Activated T-cell treated with anti-CD3 and anti-CD28 coated beads, Interleukin-2, amount 50 U/mL, for 72 hours (primary cell): ENCODE measurements at regions not wholly inside any gene's neighbourhood (a gene's known extent, or its start where the extent isn't known, plus 50 kb on each side); places are given as distances from the start of the nearest gene placed in this dataset.
"Not testable (repeated sequence)": the region's sequence is repeated elsewhere in the genome, so short reads cannot be mapped to it uniquely, and the experiment has no call there.

Experiments
- ATAC-seq, 2 donors: fragments of 150-1000 bp; cut with Tn5 transposase; replicated peaks in 1 of 2; 2 replicates each; pipeline ENCODE4 v1.10.0; 2021; ENCODE audit warnings: moderate library complexity in 2 of 2, mild to moderate bottlenecking in 1 of 2
- DNase-seq, 2 donors: peaks; one replicate each; pipeline ENCODE4 v3.0.0; 2021 to 2022; ENCODE audit warnings: mixed read lengths in 1 of 2
- H3K27ac Mint-ChIP-seq: one replicate; pipeline ENCODE4 v1.8.0; 2022; ENCODE audit warnings: mild to moderate bottlenecking, moderate library complexity, mixed read lengths
- H3K27me3 Mint-ChIP-seq: one replicate; pipeline ENCODE4 v1.8.0; 2022; ENCODE audit warnings: low read depth, mixed read lengths
- H3K36me3 Mint-ChIP-seq, 2 donors: one replicate each; pipeline ENCODE4 v1.8.0; 2022; ENCODE audit warnings: mixed read lengths in 2 of 2, mild to moderate bottlenecking in 1 of 2; ENCODE audit not compliant: insufficient read depth in 2 of 2
- H3K4me1 Mint-ChIP-seq: one replicate; pipeline ENCODE4 v1.8.0; 2022; ENCODE audit warnings: low read depth, mixed read lengths
- H3K4me3 Mint-ChIP-seq, 2 donors: one replicate each; pipeline ENCODE4 v1.8.0; 2022; ENCODE audit warnings: mild to moderate bottlenecking in 2 of 2, mixed read lengths in 2 of 2, moderate library complexity in 2 of 2
- H3K9me3 Mint-ChIP-seq, 2 donors: one replicate each; pipeline ENCODE4 v1.8.0; 2022; ENCODE audit warnings: mixed read lengths in 2 of 2

- Mint-ChIP-seq H3K27ac (no peak overlapping the region), H3K27me3 (no peaks in the 10 kb centered on the region), H3K4me1 (no peaks in the 10 kb centered on the region), H3K9me3 (peaks cover 8 to 12% of the 10 kb centered on the region in 2 donors), H3K4me3 (no peak overlapping the region), H3K36me3 (peaks cover 0 to 2% of the 10 kb centered on the region in 2 donors)
- no peak for DNase-seq
- ATAC-seq = no peak
These were observed 1044.8 kb upstream of the FOXG1 start for GRCh38 chr14:27721760-27722159.

- H3K36me3 Mint-ChIP-seq = peaks cover 0 to 2% of the 10 kb centered on the region in 2 donors
- no peaks in the 10 kb centered on the region for H3K27me3 Mint-ChIP-seq
- no peak overlapping the region for H3K27ac Mint-ChIP-seq
- peaks cover 4 to 6% of the 10 kb centered on the region in 2 donors for H3K9me3 Mint-ChIP-seq
- no peak for ATAC-seq
- H3K4me3 Mint-ChIP-seq = no peak overlapping the region
- DNase-seq = no peak
- no peaks in the 10 kb centered on the region for H3K4me1 Mint-ChIP-seq
These were observed 1041.1 kb upstream of the FOXG1 start for GRCh38 chr14:27725482-27725881.

GRCh38 chr14:27727251-27727770, 1039.3 kb upstream of the FOXG1 start:
- DNase-seq = no peak
- H3K4me1 Mint-ChIP-seq = no peaks in the 10 kb centered on the region
- no peak for ATAC-seq
- peaks cover 5 to 6% of the 10 kb centered on the region in 2 donors for H3K9me3 Mint-ChIP-seq
- H3K4me3 Mint-ChIP-seq = no peak overlapping the region
- H3K27ac Mint-ChIP-seq = no peak overlapping the region
- peaks cover 0 to 2% of the 10 kb centered on the region in 2 donors for H3K36me3 Mint-ChIP-seq
- H3K27me3 Mint-ChIP-seq = no peaks in the 10 kb centered on the region

GRCh38 chr14:27730204-27730603, 1036.4 kb upstream of the FOXG1 start:
- no peaks in the 10 kb centered on the region for H3K27me3 Mint-ChIP-seq

GRCh38 chr14:27739657-27740156, 1026.9 kb upstream of the FOXG1 start:
- H3K36me3 Mint-ChIP-seq = peaks cover 0 to 3% of the 10 kb centered on the region in 2 donors
- H3K27ac Mint-ChIP-seq = no peak overlapping the region
- peaks cover 10 to 14% of the 10 kb centered on the region in 2 donors for H3K9me3 Mint-ChIP-seq
- H3K4me3 Mint-ChIP-seq = no peak overlapping the region
- ATAC-seq (no peak), DNase-seq (no peak)
- no peaks in the 10 kb centered on the region for H3K4me1 Mint-ChIP-seq
- H3K27me3 Mint-ChIP-seq = no peaks in the 10 kb centered on the region

More at GRCh38 chr14:27730204-27730603, 1036.4 kb upstream of the FOXG1 start:
- Mint-ChIP-seq H3K27ac (no peak overlapping the region), H3K36me3 (peaks cover 1% of the 10 kb centered on the region in 2 donors), H3K4me1 (no peaks in the 10 kb centered on the region), H3K4me3 (no peak overlapping the region), H3K9me3 (peaks cover 4 to 7% of the 10 kb centered on the region in 2 donors)
- ATAC-seq (no peak), DNase-seq (no peak)

- Mint-ChIP-seq H3K36me3 (no peaks in the 10 kb centered on the region), H3K4me3 (no peak overlapping the region), H3K27ac (no peak overlapping the region), H3K4me1 (no peaks in the 10 kb centered on the region), H3K27me3 (no peaks in the 10 kb centered on the region), H3K9me3 (peaks cover 0 to 4% of the 10 kb centered on the region in 2 donors)
- ATAC-seq = no peak
- DNase-seq = no peak
These were observed 1016.5 kb upstream of the FOXG1 start for GRCh38 chr14:27750114-27750513.

- not testable (repeated sequence) for ATAC-seq, H3K27me3 Mint-ChIP-seq, H3K4me1 Mint-ChIP-seq, H3K27ac Mint-ChIP-seq, H3K4me3 Mint-ChIP-seq, DNase-seq, H3K9me3 Mint-ChIP-seq, H3K36me3 Mint-ChIP-seq
These were observed 1008.9 kb upstream of the FOXG1 start for GRCh38 chr14:27757642-27758041.

GRCh38 chr14:27760367-27760766, 1006.2 kb upstream of the FOXG1 start:
- H3K27me3 Mint-ChIP-seq, H3K9me3 Mint-ChIP-seq, H3K4me1 Mint-ChIP-seq, H3K36me3 Mint-ChIP-seq, H3K27ac Mint-ChIP-seq, H3K4me3 Mint-ChIP-seq, ATAC-seq, DNase-seq: not testable (repeated sequence)

- H3K4me3 Mint-ChIP-seq, ATAC-seq, H3K36me3 Mint-ChIP-seq, H3K27ac Mint-ChIP-seq, H3K9me3 Mint-ChIP-seq, H3K4me1 Mint-ChIP-seq, DNase-seq, H3K27me3 Mint-ChIP-seq: not testable (repeated sequence)
These were observed 967.2 kb upstream of the FOXG1 start for GRCh38 chr14:27799066-27800028.

GRCh38 chr14:27817746-27818430, 948.7 kb upstream of the FOXG1 start:
- not testable (repeated sequence) for H3K27me3 Mint-ChIP-seq, H3K27ac Mint-ChIP-seq, DNase-seq, H3K4me1 Mint-ChIP-seq, ATAC-seq, H3K36me3 Mint-ChIP-seq, H3K4me3 Mint-ChIP-seq
- peaks cover 13 to 14% of the 10 kb centered on the region in 2 donors for H3K9me3 Mint-ChIP-seq

GRCh38 chr14:27826149-27826548, 940.4 kb upstream of the FOXG1 start:
- not testable (repeated sequence) for ATAC-seq, H3K9me3 Mint-ChIP-seq, H3K4me3 Mint-ChIP-seq, DNase-seq, H3K27me3 Mint-ChIP-seq, H3K36me3 Mint-ChIP-seq, H3K27ac Mint-ChIP-seq, H3K4me1 Mint-ChIP-seq

- not testable (repeated sequence) for DNase-seq, H3K27ac Mint-ChIP-seq, ATAC-seq, H3K4me1 Mint-ChIP-seq, H3K36me3 Mint-ChIP-seq, H3K4me3 Mint-ChIP-seq, H3K9me3 Mint-ChIP-seq, H3K27me3 Mint-ChIP-seq
These were observed 934.6 kb upstream of the FOXG1 start for GRCh38 chr14:27831978-27832377.

- not testable (repeated sequence) for ATAC-seq, H3K4me3 Mint-ChIP-seq, H3K27me3 Mint-ChIP-seq, H3K27ac Mint-ChIP-seq, H3K4me1 Mint-ChIP-seq, H3K36me3 Mint-ChIP-seq, DNase-seq, H3K9me3 Mint-ChIP-seq
These were observed 933.6 kb upstream of the FOXG1 start for GRCh38 chr14:27833001-27833400.
